HepG2 (cell line): ENCODE measurements at regions not wholly inside any gene's neighbourhood (a gene's known extent, or its start where the extent isn't known, plus 50 kb on each side); places are given as distances from the start of the nearest gene placed in this dataset.
"Not testable (repeated sequence)": the region's sequence is repeated elsewhere in the genome, so short reads cannot be mapped to it uniquely, and the experiment has no call there.

Experiments used
- ATAC-seq: fragments of 200-7000 bp; cut with Tn5 transposase; 3 replicates; pipeline ENCODE4 v1.9.1; 2020; ENCODE audit warnings: mild to moderate bottlenecking, moderate library complexity
- BruUV-seq: library from RNA; stranded (reverse); fragments of 400-500 nt; replicated peaks from 2 replicates; lab custom pipeline; 2021; lab: Mats Ljungman, UMichigan
- CTCF ChIA-PET: fragments of 300-600 bp; formaldehyde crosslinking; extraction: SDS; loops from one replicate; lab custom pipeline; 2021; ENCODE audit warnings: low total read pairs, inconsistent platforms, low intra/inter-chr PET ratio; lab: Yijun Ruan, JAX
- POLR2A ChIA-PET: fragments of 350-600 bp; sonication (Branson Sonifier 250); formaldehyde crosslinking; loops from one replicate; lab custom pipeline; 2020; ENCODE audit warnings: antibody characterized with exemption, inconsistent platforms; lab: Yijun Ruan, JAX
- DNase-seq: peaks from one replicate; pipeline ENCODE4 v3.0.0-alpha.2; 2015; ENCODE audit warnings: low spot score
- FAIRE-seq: peaks from 3 replicates; lab custom pipeline; 2011; peaks lifted over from hg19 to GRCh38; lab: Jason Lieb, UNC
- H2AFZ ChIP-seq: one replicate; pipeline ENCODE4 v1.6.1; 2011; ENCODE audit warnings: low read length, inconsistent platforms
- H3K27ac ChIP-seq: fragments of 300-600 bp; 3 replicates; pipeline ENCODE4 v1.8.0; 2011; ENCODE audit warnings: mixed run types, mild to moderate bottlenecking, mixed read lengths, low read length, inconsistent platforms; ENCODE audit not compliant: insufficient read depth; ENCODE audit errors: extremely low read length
- H3K27me3 ChIP-seq, 2 experiments: fragments of 200-600 bp in 1 of 2; 2 replicates in 1 of 2; 3 replicates in 1 of 2; pipeline versions ENCODE4 v1.6.0 to v1.8.0; 2011; ENCODE audit warnings: low read length in 2 of 2, mild to moderate bottlenecking in 2 of 2, moderate library complexity in 2 of 2, inconsistent platforms in 1 of 2; ENCODE audit not compliant: insufficient read depth in 2 of 2, control insufficient read depth in 1 of 2
- H3K36me3 ChIP-seq, 2 experiments: fragments of 200-600 bp in 1 of 2; replicated peaks in 1 of 2; 2 replicates in 1 of 2; 3 replicates in 1 of 2; pipeline versions ENCODE4 v1.5.1 to v1.8.0; 2011; ENCODE audit warnings: low read length in 2 of 2, inconsistent platforms in 1 of 2; ENCODE audit not compliant: insufficient read depth in 2 of 2, control insufficient read depth in 1 of 2
- H3K4me1 ChIP-seq: 2 replicates; pipeline ENCODE4 v1.5.1; 2012; ENCODE audit warnings: low read length, inconsistent platforms; ENCODE audit not compliant: insufficient read depth
- H3K4me2 ChIP-seq: 2 replicates; pipeline ENCODE4 v1.6.0; 2011; ENCODE audit warnings: low read depth, low read length, inconsistent platforms
- H3K4me3 ChIP-seq, 3 experiments: fragments of 200-600 bp in 1 of 3; sonication (generic), shearing (Covaris generic) in 1 of 3; replicated peaks in 1 of 3; 2 replicates each; pipeline ENCODE4 v1.5.1; 2011 to 2016; ENCODE audit warnings: low read length in 3 of 3, inconsistent platforms in 2 of 3, low read depth in 2 of 3, mild to moderate bottlenecking in 2 of 3, control low read depth in 1 of 3, mixed read lengths in 1 of 3; ENCODE audit not compliant: insufficient read depth in 1 of 3
- H3K79me2 ChIP-seq: one replicate; pipeline ENCODE4 v1.6.1; 2011; ENCODE audit warnings: low read length, inconsistent platforms; ENCODE audit not compliant: insufficient read depth
- H3K9ac ChIP-seq: 2 replicates; pipeline ENCODE4 v1.6.0; 2011; ENCODE audit warnings: mild to moderate bottlenecking, low read depth, low read length, inconsistent platforms; ENCODE audit not compliant: insufficient read depth
- H3K9me3 ChIP-seq: 2 replicates; pipeline ENCODE4 v1.5.1; 2012; ENCODE audit warnings: mild to moderate bottlenecking, low read length
- H4K20me1 ChIP-seq: 2 replicates; pipeline ENCODE4 v1.6.0; 2011; ENCODE audit warnings: inconsistent platforms, mild to moderate bottlenecking, low read length, moderate library complexity; ENCODE audit not compliant: insufficient read depth
- ARID3A ChIP-seq: IDR thresholded peaks from 2 replicates; pipeline ENCODE4 v1.6.1; 2012; ENCODE audit warnings: low read depth, low read length, improper control_type of control experiment
- CC2D1A ChIP-seq: sonication (generic); formaldehyde crosslinking; IDR thresholded peaks from 2 replicates; pipeline ENCODE4 v1.8.1; 2023; ENCODE audit warnings: mild to moderate bottlenecking, missing genetic modification reagents
- CTCF ChIP-seq: sonication (generic); formaldehyde crosslinking; IDR thresholded peaks from 2 replicates; pipeline ENCODE4 v1.5.0; 2020; ENCODE audit warnings: mild to moderate bottlenecking, missing genetic modification reagents, moderate library complexity
- MYC ChIP-seq: sonication (generic); formaldehyde crosslinking; IDR thresholded peaks from 2 replicates; pipeline ENCODE4 v1.9.0; 2021; ENCODE audit warnings: missing genetic modification reagents, borderline replicate concordance
- SMC3 ChIP-seq: IDR thresholded peaks from 2 replicates; pipeline ENCODE4 v1.6.1; 2011; ENCODE audit warnings: low read length, improper control_type of control experiment
- STAG1 ChIP-seq: sonication (generic); formaldehyde crosslinking; IDR thresholded peaks from 2 replicates; pipeline ENCODE4 v1.4.0; 2020; ENCODE audit warnings: missing genetic modification reagents
- TEF ChIP-seq: sonication (generic); formaldehyde crosslinking; IDR thresholded peaks from 2 replicates; pipeline ENCODE4 v1.5.0; 2020; ENCODE audit warnings: missing genetic modification reagents
- U2AF1 ChIP-seq: fragments of 200-400 bp; formaldehyde crosslinking; optimal IDR thresholded peaks from 2 replicates; pipeline ENCODE3; 2017; ENCODE audit warnings: mild to moderate bottlenecking, low read depth, low read length
- ZNF264 ChIP-seq: sonication (generic); formaldehyde crosslinking; IDR thresholded peaks from 2 replicates; pipeline ENCODE4 v1.4.0; 2020; ENCODE audit warnings: missing genetic modification reagents
- ZNF441 ChIP-seq: sonication (generic); formaldehyde crosslinking; IDR thresholded peaks from 2 replicates; pipeline ENCODE4 v1.7.0; 2021; ENCODE audit warnings: missing genetic modification reagents, borderline replicate concordance
- WGBS: methylation state at CpG from one replicate; pipeline ENCODE4 v1.1.6; 2017; ENCODE audit warnings: low lambda C conversion rate; 5-methylcytosine and 5-hydroxymethylcytosine counted together
- in situ Hi-C: cut with HindIII; loops from 2 replicates; pipeline ENCODE4 v1.10.0; 2017; ENCODE audit warnings: low pct_unique_long_range_greater_than_20kb; ENCODE audit not compliant: extremely low pct_ligation_motif_present
- intact Hi-C: fragments of 100-400 bp; cut with micrococcal nuclease; formaldehyde crosslinking; loops from one replicate; pipeline ENCODE4 v1.10.0; 2022; ENCODE audit not compliant: unreplicated experiment

- Histone ChIP-seq H3K4me1 (peaks cover 8% of the 10 kb centered on the region; the same call in 1 of the 2 replicates), H3K4me2 (peak overlapping the region; percentile 38), H3K9ac (no peak overlapping the region), H3K9me3 (no peaks in the 10 kb centered on the region), H3K27ac (no peak overlapping the region), H4K20me1 (no peaks in the 10 kb centered on the region), H3K4me3 (no peak overlapping the region), H3K36me3 (no peaks in the 10 kb centered on the region), H3K27me3 (no peaks in the 10 kb centered on the region), H2AFZ (no peak overlapping the region), H3K79me2 (no peaks in the 10 kb centered on the region)
- CTCF ChIA-PET: no interaction called here
- 43% methylated on average over 17 of the region's 17 CpGs for WGBS
- POLR2A ChIA-PET: no interaction called here
- intact Hi-C loops: loop anchor here (10.0 kb wide), 1 partner anchor 185 kb away; no protein-coding TSS in a partner anchor
- peak; percentile 53 for DNase-seq
- FAIRE-seq: peak; percentile 63
- BruUV-seq: no TSS peak
- in situ Hi-C loops: loop anchor here (25.0 kb wide), 2 partner anchors 238 to 412 kb away; partner anchors contain the start of genes ZFAND4 and ZNF22
- TF ChIP-seq ZNF441 (peak; percentile 29; the same call in 1 of the 2 replicates), ZNF264 (CRISPR knock-in tag) (no peak), STAG1 (CRISPR knock-in tag) (peak; percentile 70), TEF (CRISPR knock-in tag) (peak; percentile 72; the same call in 1 of the 2 replicates), CC2D1A (CRISPR knock-in tag) (no peak), CTCF (CRISPR knock-in tag) (peak; percentile 62), ARID3A (0 out of 2 replicates have a peak, but pooled peaks have one; percentile 23), MYC (CRISPR knock-in tag) (no peak), U2AF1 (no peak), SMC3 (peak; percentile 32; the same call in 1 of the 2 replicates)
- peak; percentile 35; the same call in 2 of the 3 replicates for ATAC-seq
Observed at GRCh38 chr10:45249978-45250693, 65.3 kb downstream of the OR13A1 start.

- CTCF ChIA-PET, POLR2A ChIA-PET: not testable (repeated sequence)
- intact Hi-C loops: loop anchor here (10.0 kb wide), 1 partner anchor 184 kb away; no protein-coding TSS in a partner anchor
Observed at GRCh38 chr10:45250694-45251075, 64.7 kb downstream of the OR13A1 start.

More at GRCh38 chr10:45250694-45251075, 64.7 kb downstream of the OR13A1 start:
- H3K79me2 ChIP-seq, FAIRE-seq, H3K9me3 ChIP-seq, H3K36me3 ChIP-seq, BruUV-seq, H3K4me1 ChIP-seq, ATAC-seq, H3K9ac ChIP-seq, H3K27me3 ChIP-seq, DNase-seq, H3K27ac ChIP-seq, H2AFZ ChIP-seq, H4K20me1 ChIP-seq, in situ Hi-C loops, H3K4me3 ChIP-seq: not testable (repeated sequence)
- peak overlapping the region; percentile 7; the same call in 1 of the 2 replicates for H3K4me2 ChIP-seq
- 47% methylated on average over 5 of the region's 6 CpGs for WGBS
